ENCODE measurements at regions not wholly inside any gene's neighbourhood (a gene's known extent, or its start where the extent isn't known, plus 50 kb on each side); places are given as distances from the start of the nearest gene placed in this dataset.

DNA sequence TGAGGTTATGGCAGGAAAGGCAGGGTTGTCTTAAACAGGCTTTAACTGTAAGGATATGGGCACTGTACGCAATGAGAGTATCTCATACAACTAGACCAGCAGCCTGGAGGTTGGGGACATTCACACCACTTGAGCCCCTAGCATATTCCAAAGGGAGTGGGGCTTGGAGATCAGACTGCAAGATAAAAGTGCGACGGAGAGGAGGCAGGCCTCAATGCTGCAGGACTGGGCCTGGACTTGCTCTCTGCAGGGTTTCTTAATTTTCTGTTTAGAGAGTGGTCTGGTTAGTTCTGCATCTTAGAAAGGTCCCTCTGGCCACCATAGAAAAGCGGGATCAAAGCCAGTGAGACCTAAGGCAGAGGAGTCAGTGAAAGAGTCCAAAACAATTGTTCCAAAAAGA is 357.7 kb upstream of the NR2F2 start:
- DNase-seq = no peak

DNA sequence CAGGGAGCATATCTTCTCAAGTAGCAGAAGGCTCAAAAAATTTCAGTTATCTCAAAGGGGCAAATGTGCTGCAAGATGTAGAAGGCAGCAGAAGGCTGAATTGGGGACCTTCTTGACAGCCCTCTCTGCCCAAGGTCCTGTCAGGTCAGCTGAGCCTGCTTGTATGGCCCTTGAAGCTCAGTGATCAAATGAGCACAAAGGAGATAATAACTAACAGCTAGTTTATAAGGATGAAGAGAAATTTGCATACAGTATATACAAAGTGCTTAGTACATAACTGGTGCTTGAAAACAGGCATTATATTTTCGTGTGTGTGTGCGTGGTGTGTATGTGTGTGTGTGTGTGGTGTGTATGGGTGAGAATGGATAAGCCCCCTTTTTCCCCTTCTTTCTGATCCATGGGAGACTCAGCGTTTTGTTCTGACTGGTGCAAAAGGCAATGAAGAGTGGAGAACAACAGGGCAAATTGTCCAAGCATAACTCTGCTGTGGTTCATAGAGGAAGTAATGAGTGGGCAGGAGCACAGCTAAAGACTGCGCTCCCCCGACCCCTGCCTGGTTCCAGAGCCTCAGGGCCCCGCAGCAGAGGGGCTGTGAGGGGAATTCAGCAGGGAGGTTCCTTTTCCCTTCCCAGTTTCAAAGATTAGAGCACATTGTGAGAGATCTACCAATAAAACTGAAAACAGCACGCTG is 356.8 kb upstream of the NR2F2 start:
- DNase-seq = no peak

DNA sequence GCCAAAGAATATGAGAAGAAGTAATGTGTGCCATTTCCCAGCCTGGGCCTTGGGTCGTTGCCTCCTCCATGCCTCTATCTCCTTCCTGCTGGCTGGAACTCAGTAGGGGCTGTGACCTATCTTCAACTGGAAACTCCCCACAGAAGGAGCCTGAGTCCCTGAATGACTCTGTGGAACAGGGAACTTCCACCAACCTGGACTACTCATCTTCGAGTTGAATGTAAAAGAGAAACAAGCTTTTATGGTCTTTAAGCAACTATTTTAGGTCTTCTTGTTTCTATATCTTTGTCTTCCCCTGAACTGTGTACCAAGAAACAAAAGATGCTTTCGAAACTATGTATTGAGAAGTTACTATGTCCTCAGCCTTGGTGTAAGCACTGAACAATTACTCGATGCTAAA is 355.3 kb upstream of the NR2F2 start:
- DNase-seq = no peak

DNA sequence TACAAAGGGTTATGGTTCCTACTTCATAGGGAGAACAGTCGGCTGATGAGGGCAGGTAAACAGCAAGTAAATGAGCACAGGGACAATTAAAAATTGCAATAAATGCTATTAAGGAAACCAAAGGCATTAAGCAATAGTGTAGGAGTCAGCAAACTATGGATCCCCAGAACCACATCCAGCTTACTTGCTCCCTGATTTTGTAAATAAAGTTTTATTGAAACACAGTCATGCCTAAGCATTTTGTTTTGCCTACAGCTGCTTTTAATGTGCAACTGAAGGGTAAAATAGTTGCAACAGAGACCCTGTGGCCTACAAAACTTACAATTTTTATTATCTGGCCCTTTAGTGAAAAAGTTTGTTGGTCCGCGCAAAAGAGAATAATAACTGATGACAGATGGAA is 351.2 kb upstream of the NR2F2 start:
- no peak for DNase-seq

DNA sequence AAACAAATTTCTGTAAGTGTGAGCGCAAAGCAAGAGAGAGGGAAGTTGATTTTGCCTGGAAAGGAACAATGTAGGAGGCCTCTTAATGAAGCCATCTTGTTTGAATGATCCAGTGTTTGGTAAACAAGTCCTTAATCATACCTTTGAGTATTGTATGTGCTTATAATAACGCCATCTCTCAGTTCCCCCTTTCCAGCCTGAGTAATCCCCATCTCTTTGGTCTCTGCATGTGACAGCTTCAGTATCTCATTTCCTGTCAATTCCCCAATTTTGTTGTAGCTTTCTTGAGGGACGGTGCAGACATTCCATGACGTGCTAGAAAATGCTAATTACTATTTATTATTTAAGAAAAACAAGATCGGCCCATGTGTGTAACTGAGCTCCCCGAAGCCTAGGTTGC is 349.3 kb upstream of the NR2F2 start:
- no peak for DNase-seq

DNA sequence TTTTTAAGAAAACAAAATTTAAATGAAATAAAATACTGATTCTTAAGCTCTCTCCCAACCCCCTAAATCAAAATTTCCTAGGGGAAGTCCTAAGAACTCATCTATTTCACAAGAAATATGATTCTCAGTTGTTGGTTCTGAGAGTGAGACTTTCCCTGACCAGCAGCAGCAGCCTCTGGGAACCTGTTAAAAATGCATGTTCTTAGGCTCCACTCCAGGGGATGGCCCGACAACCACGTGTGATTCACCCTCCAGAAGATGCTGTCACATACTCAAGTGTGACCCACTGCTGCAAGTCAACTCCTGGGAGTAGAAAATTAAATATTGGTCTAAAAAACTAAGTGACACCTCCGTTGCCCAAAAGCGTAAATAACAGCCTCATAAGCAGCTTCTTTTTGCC is 343.2 kb upstream of the NR2F2 start:
- DNase-seq = no peak

DNA sequence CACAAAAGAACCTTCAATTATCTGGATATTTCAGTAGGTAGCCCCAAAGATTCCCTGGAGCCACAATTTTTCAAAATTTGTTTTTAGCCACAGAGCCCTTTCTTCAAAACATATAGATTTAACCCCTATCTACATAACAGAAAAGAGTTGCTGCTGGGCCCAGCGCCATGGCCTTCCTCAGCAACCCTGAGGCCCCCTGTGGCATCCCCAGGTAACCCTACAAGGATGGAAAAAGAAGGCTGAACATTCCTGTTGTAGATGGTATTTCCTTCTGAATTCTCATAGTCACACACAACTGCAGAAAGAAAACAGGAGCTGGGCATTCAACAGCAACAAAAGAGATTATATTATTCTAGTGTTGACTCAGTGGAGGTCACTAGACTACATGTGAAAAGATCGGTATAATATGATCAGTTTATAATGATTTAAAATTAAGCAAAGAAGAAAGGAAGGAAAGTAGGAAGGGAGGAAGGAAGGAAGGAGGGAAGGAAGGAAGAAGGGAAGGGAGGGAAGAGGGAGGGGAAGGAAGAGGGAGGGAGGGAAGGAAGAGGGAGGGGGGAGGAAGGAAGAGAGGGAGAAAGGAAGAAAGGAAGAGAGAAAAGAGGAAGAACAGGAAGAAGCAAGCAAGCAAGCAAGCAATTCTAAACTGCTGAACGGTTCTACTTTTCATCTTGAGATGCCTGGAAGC is 342.5 kb upstream of the NR2F2 start:
- no peak for DNase-seq

DNA sequence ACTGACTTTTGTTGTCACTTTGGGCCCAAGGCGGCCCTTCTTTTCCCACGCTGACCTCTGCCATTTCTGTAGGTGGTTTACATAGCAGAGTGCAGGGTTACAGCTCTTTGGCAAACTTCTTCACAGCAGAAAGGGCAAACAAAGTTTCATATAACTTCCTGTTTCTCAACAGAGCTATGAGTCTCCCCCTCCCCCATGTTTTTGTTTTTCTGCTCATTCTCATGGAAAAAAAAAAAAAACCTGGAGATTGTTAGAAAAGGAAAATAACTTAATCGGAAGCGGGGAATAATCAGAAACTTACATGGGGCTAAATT is 342.0 kb upstream of the NR2F2 start:
- no peak for DNase-seq

DNA sequence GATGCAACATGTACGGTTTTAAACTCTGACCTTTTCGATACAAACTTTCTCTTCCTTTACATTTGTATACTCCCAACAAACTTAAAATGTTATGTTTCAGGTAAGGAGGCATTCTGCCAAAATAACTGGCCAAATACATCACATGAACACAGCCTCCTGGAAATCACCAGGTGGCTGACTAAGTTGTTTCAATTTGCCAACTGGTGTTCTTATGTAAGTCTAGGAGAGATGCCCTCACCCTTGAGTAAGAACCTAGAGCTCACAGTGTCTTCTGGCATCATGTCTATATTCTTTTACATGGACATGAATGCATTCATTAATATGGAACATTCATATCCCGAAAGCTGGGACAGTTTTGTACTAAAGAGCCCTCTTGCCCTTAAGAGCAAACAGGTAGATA is 341.1 kb upstream of the NR2F2 start:
- no peak for DNase-seq

DNA sequence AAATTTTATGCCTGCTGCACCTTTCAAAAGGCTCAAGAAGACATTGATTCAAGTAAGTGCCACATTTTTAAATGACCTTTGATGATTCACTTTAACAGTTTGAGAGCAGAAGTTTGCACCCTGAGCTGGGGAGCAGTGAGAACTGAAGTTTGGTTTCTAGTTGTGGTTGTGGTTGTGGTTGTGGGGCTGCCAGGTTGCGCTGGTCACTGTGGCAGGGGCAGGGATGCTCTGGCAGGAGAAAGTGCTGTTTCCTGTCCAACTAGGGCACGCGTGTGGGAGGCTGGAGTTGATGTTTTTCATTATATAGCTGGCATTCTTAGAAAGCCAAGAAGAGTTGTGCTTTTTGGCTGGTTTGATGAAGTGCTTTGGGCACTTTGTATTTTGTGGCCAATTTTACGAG is 339.7 kb upstream of the NR2F2 start:
- no peak for DNase-seq

DNA sequence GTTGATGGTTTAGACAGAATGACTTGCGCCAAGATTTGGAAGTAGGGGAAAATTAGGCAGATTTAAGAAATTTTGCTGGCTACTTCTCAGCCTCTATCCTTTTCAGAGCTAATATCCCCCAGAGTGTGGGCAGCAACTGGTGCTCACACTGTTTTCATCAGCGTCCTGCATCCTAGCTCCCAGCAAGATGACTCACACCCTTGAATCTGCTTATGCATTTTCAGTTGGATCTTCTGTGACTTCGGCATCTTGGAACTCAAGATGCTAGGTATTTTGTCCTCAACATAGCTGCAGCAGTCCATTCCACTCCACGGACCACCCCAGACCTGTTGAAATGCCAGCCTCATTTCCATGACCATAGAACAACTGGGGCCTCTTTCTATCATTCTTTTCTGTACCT is 336.1 kb upstream of the NR2F2 start:
- no peak for DNase-seq

DNA sequence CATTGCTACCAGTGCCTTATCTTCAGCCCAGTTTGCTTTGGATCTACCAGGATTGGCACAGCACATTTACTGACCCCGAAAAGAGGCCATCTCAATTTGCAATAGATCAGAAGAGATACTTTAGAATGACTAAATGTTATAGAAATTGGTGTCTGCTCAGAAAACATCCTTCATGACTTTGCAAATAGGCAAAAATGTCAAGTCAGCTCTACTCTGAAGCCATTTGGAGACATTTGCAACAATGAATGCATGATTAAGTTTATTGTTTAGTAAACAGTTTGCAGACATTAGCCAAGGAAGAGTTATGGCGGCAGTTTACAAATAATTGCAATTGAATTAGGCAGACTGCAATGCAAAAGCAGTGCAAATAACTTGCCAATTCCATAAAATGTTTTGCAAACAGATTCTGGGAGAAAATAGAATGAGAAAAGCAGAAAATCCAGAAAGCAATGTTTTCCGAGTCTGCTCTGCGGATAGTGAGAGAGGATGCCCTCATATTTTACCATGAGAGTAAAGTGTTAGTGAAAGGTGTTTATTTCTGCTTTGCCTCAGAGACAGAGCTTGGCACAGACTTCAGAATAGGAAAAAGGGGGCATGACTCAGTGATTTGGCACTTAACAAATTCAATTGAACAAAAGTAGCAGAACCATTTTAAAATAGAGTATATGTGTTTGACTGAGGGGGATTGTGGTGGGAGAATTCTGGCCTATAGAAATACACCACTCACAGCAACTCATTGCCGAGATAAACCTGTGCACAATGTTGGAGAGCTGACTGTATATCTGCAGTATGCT is 334.9 kb upstream of the NR2F2 start:
- no peak for DNase-seq

DNA sequence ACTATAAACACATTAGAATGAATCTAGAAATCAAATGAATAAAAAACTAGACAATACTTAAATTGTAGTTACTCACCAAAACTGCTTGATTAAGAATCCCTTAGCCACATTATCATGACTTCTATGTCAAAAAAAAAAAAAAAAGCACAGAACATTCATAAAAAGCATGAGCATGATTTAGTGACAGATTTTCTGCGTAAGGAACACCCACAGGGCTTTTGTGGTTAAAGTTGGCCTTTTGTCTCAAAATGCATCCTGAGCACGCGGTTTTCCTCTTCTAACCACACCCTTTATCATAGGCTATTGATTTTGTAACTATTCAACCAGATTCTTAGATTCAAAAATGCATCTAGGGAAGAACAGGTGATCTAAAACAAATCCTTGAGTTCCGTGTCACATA is 334.0 kb upstream of the NR2F2 start:
- DNase-seq = no peak

DNA sequence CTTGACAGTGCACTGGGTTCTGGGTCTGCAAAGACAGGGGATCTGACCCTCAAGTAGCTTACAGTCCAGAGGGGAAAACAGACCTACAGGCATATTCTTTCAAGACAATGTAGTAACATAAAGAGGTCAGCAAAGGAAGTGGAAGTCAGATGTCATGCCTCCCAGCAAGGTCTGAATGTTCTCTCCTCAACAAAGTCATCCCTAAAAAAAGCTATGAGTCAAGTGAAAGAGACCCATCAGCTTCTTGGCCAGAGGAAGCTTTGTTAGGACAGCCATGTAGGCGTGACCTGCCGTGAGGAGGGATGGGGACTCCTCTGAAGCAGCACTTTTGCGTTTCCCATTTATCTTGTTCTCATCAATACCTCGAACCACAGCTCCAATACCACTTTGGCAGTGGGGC is 331.6 kb upstream of the NR2F2 start:
- DNase-seq = no peak

DNA sequence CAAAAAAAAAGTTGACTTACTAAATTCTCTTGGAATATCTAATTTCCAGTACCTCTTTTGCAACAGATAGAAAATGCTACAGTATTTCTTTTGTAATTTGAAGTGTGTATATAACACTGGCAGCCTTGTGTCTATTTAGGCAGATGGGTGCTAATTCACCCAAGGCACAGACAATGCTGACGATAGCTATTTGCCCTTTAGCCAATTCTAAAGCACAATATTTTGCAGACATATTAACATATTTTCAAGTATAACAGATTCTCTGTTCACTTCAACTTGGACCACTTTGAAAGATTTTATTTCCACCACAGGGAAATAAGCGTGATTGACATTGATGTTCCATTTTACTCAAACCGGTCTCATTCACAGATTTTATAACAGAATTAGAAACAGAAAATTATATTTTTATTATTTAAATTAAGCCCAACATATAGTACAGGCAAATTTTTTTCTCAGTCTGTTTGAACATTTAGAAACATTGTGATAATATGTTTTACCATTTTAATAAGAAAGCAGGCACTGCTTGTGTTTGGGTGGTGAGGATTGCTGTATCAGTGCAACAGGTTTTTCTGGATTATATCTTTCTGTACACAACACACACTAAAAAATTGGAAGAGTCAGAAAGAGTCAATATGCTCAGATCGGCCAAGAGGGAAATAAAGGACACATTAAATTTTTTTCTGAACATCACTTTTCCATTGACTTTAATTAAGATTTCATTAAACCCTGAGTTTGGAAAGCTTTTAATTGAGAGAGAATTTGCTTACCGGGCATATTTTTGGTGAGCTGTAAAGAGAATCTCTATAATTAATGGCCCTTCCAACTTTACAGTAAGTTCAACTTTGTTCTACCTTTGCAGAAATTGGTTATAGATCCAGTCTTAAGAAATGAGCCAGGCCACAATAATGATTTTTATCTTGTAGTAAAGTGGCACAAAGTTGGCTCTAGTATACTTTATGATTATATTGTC is 327.3 kb upstream of the NR2F2 start:
- no peak for DNase-seq

DNA sequence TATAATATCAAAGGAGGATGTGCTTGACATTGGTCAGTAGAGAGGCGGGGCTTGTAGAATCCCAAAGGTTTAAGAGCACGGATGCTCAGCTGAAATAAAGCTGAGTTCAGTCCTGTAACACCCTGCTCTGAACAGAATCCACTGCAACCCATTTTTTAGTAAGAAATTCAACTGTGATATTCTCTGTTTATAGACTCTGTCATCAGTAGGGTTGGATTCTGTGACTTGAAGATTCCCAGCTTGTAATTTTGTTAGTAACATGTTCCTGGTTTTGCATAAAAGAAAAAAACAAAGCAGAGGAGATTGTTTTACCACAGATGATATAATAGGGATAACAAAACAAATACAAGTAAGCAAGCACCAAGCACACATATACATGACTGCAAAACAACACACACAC is 324.6 kb upstream of the NR2F2 start:
- no peak for DNase-seq

DNA sequence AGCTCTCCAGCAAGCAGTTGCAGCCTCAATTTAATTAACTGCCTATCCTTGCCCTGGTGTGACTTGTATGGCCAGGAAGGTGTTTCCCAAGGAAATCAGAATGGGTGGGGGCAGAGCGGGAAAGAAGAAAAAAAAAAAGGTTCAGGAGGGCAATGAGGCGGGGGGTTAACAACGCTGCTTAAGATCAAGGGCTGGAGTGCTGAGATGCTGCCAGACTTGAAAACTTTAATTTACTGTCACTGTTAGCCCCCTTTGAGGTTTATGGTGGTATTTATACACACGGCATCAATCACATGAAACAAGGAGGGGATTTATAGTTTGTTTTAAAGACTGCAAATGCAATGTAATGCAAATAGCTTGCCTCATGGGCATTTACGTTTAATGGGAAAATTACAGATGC is 319.4 kb upstream of the NR2F2 start:
- no peak for DNase-seq

DNA sequence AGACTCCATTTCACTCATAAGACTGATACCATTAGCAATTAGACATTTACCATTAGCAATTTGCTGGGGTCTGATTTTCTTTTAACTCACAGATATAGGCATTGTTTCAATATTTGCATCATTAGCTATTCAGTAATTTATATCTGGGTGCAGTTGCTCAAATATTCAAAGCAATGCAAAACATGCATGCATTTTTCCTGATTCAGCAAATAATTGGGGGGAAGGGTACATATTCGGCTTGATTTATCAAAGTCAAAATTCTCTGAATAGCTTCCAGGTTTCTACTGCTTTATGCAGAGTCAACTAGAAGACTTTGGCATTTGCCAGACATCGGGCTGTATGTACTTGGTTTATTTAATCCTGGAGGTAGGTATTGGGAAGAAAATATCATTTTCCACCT is 315.6 kb upstream of the NR2F2 start:
- DNase-seq = no peak

DNA sequence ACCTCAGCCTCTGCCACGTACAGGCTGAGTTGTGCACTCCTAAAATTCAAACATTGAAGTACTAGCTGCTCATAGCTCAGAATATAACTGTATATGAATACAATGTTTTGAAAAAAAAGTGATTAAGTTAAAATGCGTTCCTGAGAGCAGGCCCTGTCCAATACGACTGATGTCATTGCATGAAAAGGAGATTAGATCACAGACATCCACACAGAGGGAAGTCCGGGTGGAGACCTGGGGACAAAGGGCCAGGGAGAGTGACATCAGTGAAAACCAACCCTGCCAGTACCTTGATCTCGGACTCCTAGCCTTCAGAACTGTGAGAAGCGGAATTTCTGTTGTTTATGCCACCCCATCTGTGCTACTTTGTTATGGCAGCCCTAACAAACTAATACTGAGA is 311.4 kb upstream of the NR2F2 start:
- DNase-seq = no peak

DNA sequence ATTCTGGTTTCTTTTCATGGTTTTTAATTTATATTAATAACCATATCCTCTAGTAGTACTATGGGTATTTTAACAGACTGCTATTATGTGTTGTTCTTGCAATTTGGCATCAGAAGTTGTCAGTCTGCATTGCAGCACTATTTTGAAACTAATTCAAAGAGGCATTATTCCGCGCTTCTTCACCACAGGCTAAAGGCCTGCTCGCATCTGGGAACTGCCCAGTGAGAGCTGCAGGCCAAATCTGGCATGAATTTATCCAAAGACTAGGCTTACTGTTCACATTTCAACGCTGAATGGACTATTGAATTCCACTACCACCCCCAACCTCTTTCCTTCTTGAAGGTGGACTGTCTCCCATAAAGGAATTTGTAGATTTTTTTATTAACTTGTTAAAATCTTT is 310.4 kb upstream of the NR2F2 start:
- no peak for DNase-seq

DNA sequence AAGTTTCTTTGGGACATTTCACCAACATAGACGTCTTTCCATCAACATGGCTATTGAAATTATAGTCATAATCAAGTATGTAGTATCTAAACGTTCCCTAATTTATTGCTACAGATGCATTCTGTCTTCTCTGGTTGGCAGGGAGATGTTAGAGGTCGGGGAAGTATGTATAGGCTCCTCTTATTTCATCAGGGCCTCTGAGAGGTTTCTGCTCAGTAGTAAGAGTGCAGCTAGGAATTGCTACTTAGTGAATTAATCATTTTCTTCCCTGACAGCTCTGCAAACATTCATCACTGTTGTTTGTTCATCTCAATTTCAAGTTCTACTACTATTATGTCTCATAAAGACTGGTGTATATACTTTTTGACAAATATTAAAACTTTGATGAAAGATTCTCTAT is 309.7 kb upstream of the NR2F2 start:
- no peak for DNase-seq

DNA sequence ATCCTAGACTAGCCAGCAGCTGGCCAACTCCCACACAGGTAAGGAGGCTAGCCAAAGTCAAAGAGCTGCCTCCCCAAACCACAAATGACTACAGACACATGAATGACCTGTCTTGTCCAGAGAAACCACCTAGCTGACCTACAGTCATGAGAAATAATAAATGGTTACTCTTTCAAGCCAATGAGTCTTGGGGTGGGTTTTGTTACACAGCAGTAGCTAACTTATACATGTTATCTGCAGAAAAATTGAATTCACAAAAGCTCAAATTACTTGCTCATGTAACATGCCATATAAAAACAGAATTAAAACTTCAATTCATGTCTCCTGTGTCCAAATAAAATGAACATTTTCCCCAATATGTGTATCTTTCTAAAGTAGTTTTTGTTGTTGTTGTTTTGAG is 307.4 kb upstream of the NR2F2 start:
- DNase-seq = no peak

DNA sequence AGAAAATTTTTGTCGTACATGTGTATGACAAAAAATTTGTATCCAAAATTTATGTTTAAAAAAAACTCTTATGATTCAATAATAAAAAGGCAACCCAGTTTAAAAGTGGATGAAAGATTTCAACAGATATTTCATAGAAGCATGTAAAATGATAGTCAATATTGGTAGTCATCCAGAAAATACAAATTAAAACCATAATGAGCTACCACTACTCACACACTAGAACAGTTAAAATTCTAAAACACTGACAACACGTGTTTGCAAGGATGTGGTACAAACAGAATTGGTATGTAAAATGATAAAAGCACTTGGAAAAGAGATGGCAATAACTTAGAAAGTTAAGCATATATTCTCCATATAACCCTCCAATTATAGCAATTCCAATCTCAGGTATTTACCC is 303.0 kb upstream of the NR2F2 start:
- DNase-seq = no peak

Measured in GF-D8 (cell line).